Esophagus squamous epithelium (tissue), 4 donors: ENCODE measurements at regions not wholly inside any gene's neighbourhood (a gene's known extent, or its start where the extent isn't known, plus 50 kb on each side); places are given as distances from the start of the nearest gene placed in this dataset.

Experiments
- POLR2A ChIP-seq, 4 donors: fragments of 450-650 bp; IDR thresholded peaks; one replicate each; pipeline ENCODE4 v1.6.1; 2017; ENCODE audit warnings: antibody characterized with exemption in 4 of 4, mild to moderate bottlenecking in 4 of 4, moderate library complexity in 3 of 4
- TF ChIP-seq, protein P1 (sequence below), 6 experiments: fragments of 450-650 bp in 4 of 6; fragments of 200-600 bp in 2 of 6; sonication (generic) in 2 of 6; IDR thresholded peaks; one replicate each; pipeline ENCODE4 v1.5.1; 2016 to 2019; ENCODE audit warnings: antibody characterized with exemption in 6 of 6, mild to moderate bottlenecking in 4 of 6, moderate library complexity in 4 of 6

DNA sequence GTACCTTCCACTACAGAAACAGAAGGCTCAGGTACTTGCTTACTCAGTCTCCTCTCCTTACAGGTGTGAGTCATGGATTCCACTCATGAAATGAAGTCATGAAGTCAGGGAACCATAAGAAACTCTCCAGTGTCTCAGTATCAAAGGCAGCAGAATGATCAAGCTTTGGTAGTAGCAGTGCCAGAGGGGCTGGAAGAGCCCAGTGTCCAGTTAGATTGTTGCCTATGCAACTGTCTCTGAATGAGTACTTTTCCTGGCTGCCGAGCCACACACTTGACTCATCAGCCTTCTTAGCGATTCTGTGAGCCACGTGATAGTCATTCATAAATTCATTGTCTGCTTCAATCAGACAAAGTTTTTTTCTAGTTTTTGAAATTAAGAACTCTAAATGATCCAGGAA lies 52.2 kb upstream of the DTNBP1 start:
- TF ChIP-seq, protein P1, sequence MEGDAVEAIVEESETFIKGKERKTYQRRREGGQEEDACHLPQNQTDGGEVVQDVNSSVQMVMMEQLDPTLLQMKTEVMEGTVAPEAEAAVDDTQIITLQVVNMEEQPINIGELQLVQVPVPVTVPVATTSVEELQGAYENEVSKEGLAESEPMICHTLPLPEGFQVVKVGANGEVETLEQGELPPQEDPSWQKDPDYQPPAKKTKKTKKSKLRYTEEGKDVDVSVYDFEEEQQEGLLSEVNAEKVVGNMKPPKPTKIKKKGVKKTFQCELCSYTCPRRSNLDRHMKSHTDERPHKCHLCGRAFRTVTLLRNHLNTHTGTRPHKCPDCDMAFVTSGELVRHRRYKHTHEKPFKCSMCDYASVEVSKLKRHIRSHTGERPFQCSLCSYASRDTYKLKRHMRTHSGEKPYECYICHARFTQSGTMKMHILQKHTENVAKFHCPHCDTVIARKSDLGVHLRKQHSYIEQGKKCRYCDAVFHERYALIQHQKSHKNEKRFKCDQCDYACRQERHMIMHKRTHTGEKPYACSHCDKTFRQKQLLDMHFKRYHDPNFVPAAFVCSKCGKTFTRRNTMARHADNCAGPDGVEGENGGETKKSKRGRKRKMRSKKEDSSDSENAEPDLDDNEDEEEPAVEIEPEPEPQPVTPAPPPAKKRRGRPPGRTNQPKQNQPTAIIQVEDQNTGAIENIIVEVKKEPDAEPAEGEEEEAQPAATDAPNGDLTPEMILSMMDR (IDR thresholded peaks at IDR 0.05), result no peak
- TF ChIP-seq POLR2A (IDR thresholded peaks at IDR 0.05), result no peak
